C4-2B (cell line): ENCODE measurements at regions not wholly inside any gene's neighbourhood (a gene's known extent, or its start where the extent isn't known, plus 50 kb on each side); places are given as distances from the start of the nearest gene placed in this dataset.

Experiments used
- ZFX ChIP-seq: fragments of 450-650 bp; IDR thresholded peaks from 2 replicates; pipeline ENCODE4 v1.6.1; 2017
- TF ChIP-seq, protein P1 (sequence below): fragments of 450-650 bp; conservative IDR thresholded peaks from 2 replicates; pipeline ENCODE4 v1.5.1; 2017; ENCODE audit warnings: mild to moderate bottlenecking

DNA sequence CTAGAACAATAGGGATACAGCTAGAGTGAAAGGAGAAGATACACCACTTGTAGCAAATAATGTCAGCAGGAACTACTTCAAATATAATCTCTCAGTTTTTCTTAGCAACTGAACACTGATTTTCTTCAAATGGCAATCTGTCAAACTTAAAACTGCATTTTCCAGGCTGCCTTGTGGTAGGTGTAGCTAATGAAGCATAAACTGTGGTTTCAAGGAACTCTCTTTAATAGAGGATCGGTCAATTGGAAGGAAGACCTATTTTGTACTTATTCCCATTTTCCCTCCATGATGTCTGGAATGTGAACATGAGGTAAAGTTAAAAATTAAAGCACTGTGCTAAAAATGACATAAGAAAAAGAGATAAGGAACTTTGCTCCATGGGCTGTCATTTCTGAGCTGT is 1261.9 kb downstream of the PCDH17 start:
- TF ChIP-seq, protein P1, sequence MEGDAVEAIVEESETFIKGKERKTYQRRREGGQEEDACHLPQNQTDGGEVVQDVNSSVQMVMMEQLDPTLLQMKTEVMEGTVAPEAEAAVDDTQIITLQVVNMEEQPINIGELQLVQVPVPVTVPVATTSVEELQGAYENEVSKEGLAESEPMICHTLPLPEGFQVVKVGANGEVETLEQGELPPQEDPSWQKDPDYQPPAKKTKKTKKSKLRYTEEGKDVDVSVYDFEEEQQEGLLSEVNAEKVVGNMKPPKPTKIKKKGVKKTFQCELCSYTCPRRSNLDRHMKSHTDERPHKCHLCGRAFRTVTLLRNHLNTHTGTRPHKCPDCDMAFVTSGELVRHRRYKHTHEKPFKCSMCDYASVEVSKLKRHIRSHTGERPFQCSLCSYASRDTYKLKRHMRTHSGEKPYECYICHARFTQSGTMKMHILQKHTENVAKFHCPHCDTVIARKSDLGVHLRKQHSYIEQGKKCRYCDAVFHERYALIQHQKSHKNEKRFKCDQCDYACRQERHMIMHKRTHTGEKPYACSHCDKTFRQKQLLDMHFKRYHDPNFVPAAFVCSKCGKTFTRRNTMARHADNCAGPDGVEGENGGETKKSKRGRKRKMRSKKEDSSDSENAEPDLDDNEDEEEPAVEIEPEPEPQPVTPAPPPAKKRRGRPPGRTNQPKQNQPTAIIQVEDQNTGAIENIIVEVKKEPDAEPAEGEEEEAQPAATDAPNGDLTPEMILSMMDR = no peak
- TF ChIP-seq ZFX = no peak
